ENCODE measurements at regions not wholly inside any gene's neighbourhood (a gene's known extent, or its start where the extent isn't known, plus 50 kb on each side); places are given as distances from the start of the nearest gene placed in this dataset.
"Not testable (repeated sequence)": the region's sequence is repeated elsewhere in the genome, so short reads cannot be mapped to it uniquely, and the experiment has no call there.

DNA sequence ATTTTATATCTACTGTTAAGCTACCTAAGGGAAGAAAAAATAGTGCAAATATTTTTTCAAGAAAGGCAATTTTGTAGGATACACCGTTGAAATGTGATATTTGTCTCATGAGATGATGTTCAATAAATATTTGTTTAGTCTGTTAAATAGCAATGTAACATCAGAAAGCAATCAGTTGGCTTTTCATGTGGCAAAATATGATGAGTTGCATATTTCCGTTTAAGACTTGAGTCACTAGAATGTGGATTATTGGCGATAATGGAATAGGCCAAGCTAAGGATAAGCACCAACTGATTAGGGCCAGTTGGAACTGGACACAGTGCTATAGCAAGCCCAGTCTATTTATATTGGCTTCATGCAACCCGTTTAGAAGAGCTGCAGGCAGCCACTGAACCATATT lies 250.4 kb upstream of the SLC16A7 start:
- H3K9me3 Mint-ChIP-seq, result peaks cover 2 to 19% (median 4%) of the 10 kb centered on the region in 3 donors
- no peak overlapping the region for H3K27ac Mint-ChIP-seq
- peaks cover 0 to 2% (median 0%) of the 10 kb centered on the region in 3 donors for H3K4me1 Mint-ChIP-seq
- no peaks in the 10 kb centered on the region for H3K27me3 Mint-ChIP-seq
- H3K4me3 Mint-ChIP-seq, result no peak overlapping the region
- H3K36me3 Mint-ChIP-seq, result no peaks in the 10 kb centered on the region

DNA sequence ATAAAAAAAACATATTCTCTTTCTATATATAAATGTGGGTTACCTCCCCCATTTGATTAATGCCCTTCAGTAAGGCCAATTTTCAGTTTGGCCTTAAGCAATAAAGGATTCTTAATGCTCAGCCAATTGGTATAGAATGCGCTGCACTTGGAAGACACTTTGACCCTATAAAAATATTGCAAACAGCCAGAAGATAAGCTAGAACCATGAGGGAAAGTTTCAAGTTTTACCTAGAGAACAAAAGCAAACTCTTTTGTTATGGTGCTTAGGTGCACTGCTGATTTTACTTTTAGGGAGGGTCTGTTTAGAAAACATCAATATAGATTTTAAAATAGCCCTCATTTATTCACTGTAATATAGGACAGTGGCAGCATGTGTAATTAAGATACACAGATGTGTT lies 251.6 kb upstream of the SLC16A7 start:
- H3K27me3 Mint-ChIP-seq, result no peaks in the 10 kb centered on the region
- no peak overlapping the region for H3K4me3 Mint-ChIP-seq
- H3K36me3 Mint-ChIP-seq, result no peaks in the 10 kb centered on the region
- H3K27ac Mint-ChIP-seq, result no peak overlapping the region
- H3K4me1 Mint-ChIP-seq, result peaks cover 0 to 2% (median 0%) of the 10 kb centered on the region in 3 donors
- H3K9me3 Mint-ChIP-seq, result peaks cover 2 to 21% (median 4%) of the 10 kb centered on the region in 3 donors

DNA sequence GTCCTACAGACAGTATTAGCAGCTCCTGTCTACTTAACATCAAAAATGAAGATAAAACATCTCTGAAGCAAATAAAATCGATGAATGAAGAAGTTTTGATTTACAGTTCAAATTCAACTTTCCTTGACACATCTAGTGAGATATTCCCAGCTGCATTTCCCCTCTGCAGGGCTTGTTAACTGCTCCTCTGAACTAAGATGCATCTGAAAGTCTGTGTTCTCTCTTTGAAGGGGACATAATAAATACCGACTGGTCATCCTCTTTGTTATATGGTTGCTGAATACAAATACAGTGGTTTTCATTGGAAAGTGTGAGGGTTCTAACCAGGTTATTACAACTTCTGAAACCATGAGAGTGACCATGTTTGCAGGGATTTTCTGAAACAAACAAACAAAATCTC lies 266.4 kb upstream of the SLC16A7 start:
- Mint-ChIP-seq H3K4me1 (no peaks in the 10 kb centered on the region), H3K27me3 (no peaks in the 10 kb centered on the region), H3K4me3 (no peak overlapping the region), H3K27ac (no peak overlapping the region), H3K9me3 (no peaks in the 10 kb centered on the region), H3K36me3 (no peaks in the 10 kb centered on the region)

DNA sequence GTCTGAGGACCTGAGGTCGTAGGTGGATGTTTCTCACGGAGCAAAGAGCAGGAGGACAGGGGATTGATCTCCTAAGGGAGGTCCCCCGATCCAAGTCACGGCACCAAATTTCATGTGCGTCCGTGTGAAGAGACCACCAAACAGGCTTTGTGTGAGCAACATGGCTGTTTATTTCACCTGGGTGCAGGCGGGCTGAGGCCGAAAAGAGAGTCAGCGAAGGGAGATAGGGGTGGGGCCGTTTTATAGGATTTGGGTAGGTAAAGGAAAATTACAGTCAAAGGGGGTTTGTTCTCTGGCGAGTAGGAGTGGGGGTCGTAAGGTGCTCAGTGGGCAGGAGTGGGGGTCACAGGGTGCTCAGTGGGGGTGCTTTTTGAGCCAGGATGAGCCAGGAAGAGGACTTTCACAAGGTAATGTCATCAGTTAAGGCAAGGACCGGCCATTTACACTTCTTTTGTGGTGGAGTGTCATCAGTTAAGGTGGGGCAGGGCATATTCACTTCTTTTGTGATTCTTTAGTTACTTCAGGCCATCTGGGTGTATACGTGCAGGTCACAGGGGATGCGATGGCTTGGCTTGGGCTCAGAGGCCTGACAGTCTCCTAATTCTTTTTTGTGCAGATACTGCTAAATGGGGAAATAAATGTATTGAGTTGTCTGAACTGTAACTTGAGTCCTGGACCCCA lies 267.3 kb upstream of the SLC16A7 start:
- not testable (repeated sequence) for H3K27me3 Mint-ChIP-seq, H3K4me3 Mint-ChIP-seq, H3K4me1 Mint-ChIP-seq, H3K36me3 Mint-ChIP-seq, H3K9me3 Mint-ChIP-seq
- H3K27ac Mint-ChIP-seq, result peak overlapping the region in 1 of 3 donors; percentile 71

DNA sequence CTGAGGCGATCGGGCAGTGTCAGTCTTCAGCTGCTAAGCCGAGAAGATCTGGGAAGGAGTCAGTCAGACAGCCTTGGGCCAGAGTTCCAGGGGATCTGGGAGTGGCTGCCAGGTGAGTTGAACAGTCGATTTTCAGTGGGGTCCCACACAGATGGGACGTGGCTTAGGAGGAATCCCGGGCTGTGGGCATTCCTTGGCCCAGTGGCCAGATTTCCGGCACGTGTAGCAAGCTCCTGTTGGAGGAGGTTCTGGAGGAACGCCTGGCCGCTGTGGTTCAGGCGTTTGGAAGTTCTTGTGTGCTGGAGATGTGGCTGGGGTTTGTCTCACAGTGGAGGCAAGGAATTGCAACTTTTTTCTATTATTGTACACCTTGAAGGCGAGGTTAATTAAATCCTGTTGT lies 269.4 kb upstream of the SLC16A7 start:
- not testable (repeated sequence) for H3K36me3 Mint-ChIP-seq, H3K9me3 Mint-ChIP-seq, H3K4me1 Mint-ChIP-seq, H3K27ac Mint-ChIP-seq, H3K27me3 Mint-ChIP-seq, H3K4me3 Mint-ChIP-seq

DNA sequence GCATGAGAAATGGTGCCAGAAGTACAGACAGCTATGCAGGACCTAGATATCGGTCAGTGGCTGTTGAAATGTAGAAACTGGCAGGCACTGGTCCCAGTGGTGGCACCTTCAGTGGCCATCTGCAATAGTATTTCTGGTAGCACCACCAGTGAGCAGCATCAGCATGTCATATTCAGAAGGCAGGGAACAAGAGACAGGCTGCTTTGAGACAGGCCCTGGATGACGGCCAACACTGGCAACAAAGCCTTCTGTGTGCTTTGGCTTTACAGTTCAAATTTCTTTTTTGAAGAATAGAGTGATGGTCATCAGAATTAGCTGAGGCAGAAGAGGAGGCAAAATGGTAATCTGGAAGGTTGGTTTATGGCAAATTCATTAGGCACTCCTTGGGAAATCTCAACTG lies 273.4 kb upstream of the SLC16A7 start:
- Mint-ChIP-seq H3K36me3 (peaks cover under 1% of the 10 kb centered on the region), H3K4me1 (no peaks in the 10 kb centered on the region), H3K27me3 (no peaks in the 10 kb centered on the region), H3K4me3 (no peak overlapping the region), H3K9me3 (peaks cover 0 to 5% (median 0%) of the 10 kb centered on the region in 3 donors), H3K27ac (no peak overlapping the region)

DNA sequence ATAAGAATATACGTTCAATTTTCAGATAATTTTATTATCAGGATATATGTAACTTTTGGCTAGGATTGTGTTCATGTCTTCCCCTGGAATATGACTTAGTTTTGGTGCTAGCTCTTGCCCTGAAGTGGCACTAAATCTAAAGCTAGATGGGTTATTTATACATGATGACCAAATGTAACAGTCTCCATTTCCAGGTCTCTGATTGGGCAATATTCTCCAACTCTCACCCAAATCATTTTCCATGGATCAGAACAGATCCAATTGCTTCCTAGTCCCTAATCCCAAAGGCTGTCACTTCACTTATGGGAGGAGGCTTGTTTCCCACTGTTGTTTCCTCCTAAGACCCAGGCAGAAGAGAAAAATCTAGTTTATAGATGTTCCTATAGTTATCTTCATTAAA lies 274.6 kb upstream of the SLC16A7 start:
- Mint-ChIP-seq H3K9me3 (peaks cover 0 to 5% (median 0%) of the 10 kb centered on the region in 3 donors), H3K27ac (no peak overlapping the region), H3K36me3 (peaks cover 3% of the 10 kb centered on the region), H3K27me3 (no peaks in the 10 kb centered on the region), H3K4me1 (no peaks in the 10 kb centered on the region), H3K4me3 (no peak overlapping the region)

DNA sequence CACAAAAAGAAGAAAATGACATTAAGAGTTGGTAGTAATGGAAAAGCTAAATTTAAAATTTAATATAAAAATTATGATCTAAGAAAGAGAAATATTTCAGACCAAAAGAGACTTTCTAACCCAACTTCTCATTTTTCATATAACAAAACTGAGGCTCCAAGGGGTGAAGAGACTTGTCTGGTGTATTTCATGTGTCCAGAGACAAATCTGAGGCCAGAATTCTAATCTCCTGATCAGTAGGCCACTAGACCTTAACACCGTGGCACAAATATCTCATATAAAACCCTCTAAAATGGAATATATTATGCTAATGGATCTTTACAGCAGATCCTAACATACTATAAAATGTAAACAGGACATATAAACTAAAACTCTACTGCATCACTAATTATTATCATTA lies 275.7 kb upstream of the SLC16A7 start:
- Mint-ChIP-seq H3K27ac (no peak overlapping the region), H3K4me1 (no peaks in the 10 kb centered on the region), H3K4me3 (no peak overlapping the region), H3K27me3 (no peaks in the 10 kb centered on the region), H3K9me3 (peaks cover 0 to 5% (median 0%) of the 10 kb centered on the region in 3 donors), H3K36me3 (peaks cover 3% of the 10 kb centered on the region)

DNA sequence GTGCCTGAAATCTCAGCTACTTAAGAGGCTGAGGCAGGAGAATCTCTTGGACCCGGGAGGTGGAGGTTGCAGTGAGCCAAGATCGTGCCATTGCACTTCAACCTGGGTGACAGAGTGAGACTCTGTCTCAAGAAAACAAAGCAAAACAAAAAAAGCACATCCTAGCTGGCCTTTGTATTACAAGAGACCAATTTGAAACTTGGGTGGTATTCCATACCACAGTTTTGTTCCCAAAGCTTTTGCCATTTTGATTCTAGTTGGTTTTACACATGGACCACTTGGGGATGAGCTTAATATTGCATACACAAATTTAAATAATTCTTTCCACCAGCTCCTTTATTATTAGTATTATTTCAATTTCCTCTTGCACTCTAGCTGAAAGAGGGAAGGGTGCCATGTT lies 276.9 kb upstream of the SLC16A7 start:
- H3K9me3 Mint-ChIP-seq, result peaks cover 0 to 5% (median 0%) of the 10 kb centered on the region in 3 donors
- no peak overlapping the region for H3K27ac Mint-ChIP-seq
- H3K4me3 Mint-ChIP-seq, result no peak overlapping the region
- no peaks in the 10 kb centered on the region for H3K4me1 Mint-ChIP-seq
- H3K27me3 Mint-ChIP-seq, result no peaks in the 10 kb centered on the region
- peaks cover 3% of the 10 kb centered on the region for H3K36me3 Mint-ChIP-seq

DNA sequence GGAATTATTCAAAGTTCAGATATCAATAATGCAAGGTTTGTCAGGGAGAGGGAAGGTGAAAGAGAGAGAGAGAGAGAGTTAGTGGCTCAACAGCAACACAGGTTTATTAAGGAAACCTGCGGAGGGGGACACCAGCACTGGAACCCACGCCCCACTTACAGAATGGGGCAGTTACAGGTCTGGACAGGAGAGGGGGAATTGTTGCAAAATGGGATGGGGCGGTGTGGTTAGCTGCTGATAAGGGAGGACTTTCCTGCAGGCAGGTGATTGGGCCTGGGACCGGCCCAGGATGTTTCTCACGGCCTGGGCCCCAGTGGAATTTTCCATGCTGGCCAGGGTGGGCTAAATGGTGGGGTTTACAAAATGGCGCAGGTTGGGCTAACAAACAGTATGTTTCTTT lies 278.2 kb upstream of the SLC16A7 start:
- peaks cover 0 to 5% (median 0%) of the 10 kb centered on the region in 3 donors for H3K9me3 Mint-ChIP-seq
- H3K27ac Mint-ChIP-seq, result no peak overlapping the region
- no peak overlapping the region for H3K4me3 Mint-ChIP-seq

DNA sequence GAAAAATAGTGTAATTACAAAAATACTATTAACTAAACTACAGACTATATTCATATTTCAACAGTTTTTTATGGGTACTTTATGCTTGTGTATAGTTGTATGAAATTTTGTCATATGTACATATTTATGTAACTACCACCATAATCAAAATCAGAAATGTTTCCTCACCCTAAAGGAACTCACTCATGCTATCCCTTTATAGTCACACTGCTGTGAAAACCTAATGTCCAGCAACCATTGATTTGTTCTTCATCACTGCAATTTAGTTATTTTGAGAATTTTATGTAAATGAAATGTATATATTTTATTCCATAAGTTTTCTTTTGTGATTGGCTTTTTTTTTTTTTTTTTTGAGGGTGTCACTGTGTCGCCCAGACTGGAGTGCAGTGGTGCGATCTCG lies 278.9 kb upstream of the SLC16A7 start:
- Mint-ChIP-seq H3K4me3 (no peak overlapping the region), H3K27me3 (no peaks in the 10 kb centered on the region), H3K27ac (no peak overlapping the region)

More for the DNA sequence above, 278.2 kb upstream of the SLC16A7 start:
- no peaks in the 10 kb centered on the region for H3K27me3 Mint-ChIP-seq
- H3K4me1 Mint-ChIP-seq, result no peaks in the 10 kb centered on the region
- peaks cover 3% of the 10 kb centered on the region for H3K36me3 Mint-ChIP-seq

DNA sequence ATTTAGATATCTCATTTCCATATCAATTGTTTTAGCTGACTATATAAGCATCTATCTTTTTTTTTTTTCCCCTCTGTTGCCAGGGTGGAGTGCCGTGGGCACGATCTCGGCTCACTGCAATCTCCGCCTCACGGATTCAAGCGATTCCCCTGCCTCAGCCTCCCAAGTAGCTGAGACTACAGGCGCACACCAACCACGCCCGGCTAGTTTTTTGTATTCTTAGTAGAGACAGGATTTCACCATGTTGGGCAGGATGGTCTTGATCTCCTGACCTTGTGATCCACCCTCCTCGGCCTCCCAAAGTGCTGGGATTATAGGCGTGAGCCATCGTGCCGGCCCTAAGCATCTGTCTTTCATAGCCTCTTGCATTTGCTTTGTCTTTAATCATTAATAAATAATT lies 279.5 kb upstream of the SLC16A7 start:
- H3K4me1 Mint-ChIP-seq, H3K36me3 Mint-ChIP-seq, H3K27me3 Mint-ChIP-seq, H3K4me3 Mint-ChIP-seq, H3K9me3 Mint-ChIP-seq, H3K27ac Mint-ChIP-seq: not testable (repeated sequence)

More for the DNA sequence above, 278.9 kb upstream of the SLC16A7 start:
- Mint-ChIP-seq H3K9me3 (peaks cover 2 to 5% (median 4%) of the 10 kb centered on the region in 3 donors), H3K4me1 (no peaks in the 10 kb centered on the region), H3K36me3 (peaks cover 3% of the 10 kb centered on the region)

DNA sequence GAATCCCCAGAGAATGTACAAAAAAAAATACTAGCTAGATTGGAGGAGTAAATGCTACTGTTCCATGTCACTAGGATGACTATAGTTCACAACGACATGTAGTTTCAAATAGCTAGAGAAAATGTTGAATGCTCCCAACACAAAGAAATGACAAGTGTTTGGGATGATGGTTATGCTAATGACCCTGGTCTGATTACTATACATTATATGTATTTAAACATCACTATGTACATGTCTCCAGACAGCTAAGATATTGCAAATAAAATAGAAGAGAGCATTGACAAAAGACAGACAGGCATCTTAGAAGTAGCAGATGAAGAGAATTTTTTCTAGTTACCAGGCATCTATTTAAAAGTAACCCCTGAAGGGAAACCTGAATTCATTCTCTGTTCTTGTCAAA lies 281.6 kb upstream of the SLC16A7 start:
- peaks cover 3% of the 10 kb centered on the region for H3K36me3 Mint-ChIP-seq
- no peak overlapping the region for H3K27ac Mint-ChIP-seq
- peaks cover 2 to 23% (median 7%) of the 10 kb centered on the region in 3 donors for H3K9me3 Mint-ChIP-seq
- H3K27me3 Mint-ChIP-seq, result no peaks in the 10 kb centered on the region
- no peak overlapping the region for H3K4me3 Mint-ChIP-seq
- no peaks in the 10 kb centered on the region for H3K4me1 Mint-ChIP-seq

DNA sequence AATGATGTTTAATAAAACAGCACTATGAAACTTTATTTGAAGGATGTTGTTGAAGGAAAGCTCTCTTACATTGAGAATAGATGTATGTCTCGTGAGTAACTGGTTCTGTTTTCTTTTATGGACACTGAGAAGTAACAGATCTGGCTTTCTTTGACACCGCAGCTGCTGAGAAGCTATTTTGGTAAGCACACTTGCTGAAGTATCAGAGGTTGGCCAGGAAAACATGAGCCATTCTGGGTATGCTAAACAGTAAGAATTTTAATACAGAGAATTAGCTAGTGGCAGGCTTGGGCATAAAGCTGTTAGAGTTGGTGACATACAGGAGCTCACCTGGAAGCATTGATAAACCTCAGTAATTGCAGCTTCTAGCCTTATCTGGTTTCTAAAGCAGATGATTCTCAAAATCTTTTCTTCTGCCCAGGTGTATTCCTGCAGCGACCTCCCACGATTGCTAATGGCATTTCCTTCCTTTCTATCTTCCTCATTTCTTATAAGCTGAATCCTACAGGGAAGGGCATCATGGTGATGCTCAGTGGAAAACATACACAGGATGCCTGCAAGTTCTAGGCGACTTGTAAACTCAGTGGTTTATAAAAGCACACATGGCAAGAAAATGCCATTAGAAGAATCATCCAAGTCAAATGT lies 291.6 kb upstream of the SLC16A7 start:
- Mint-ChIP-seq H3K36me3 (no peaks in the 10 kb centered on the region), H3K27me3 (no peaks in the 10 kb centered on the region), H3K27ac (peak overlapping the region in 1 of 3 donors; percentile 58), H3K4me3 (no peak overlapping the region), H3K4me1 (no peaks in the 10 kb centered on the region), H3K9me3 (peaks cover 3 to 5% (median 5%) of the 10 kb centered on the region in 3 donors)

DNA sequence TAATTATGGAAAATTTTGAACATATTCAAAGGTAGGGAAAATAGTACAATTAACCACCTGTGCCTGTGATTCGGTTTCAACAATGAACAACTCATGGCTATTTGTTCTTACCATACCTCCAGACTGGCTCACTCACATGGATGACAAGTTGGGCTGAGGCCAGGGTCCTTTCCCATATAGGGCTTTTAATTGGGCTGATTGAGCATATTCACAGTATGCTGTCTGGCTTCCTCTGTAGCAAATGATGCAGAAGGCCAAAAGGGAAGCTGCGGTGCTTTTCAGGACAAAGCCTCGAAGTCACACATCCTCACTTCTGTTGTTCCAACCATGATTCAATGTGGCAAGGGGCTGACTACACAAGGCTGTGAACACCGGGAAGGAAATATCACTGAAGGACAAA lies 297.5 kb upstream of the SLC16A7 start:
- H3K9me3 Mint-ChIP-seq, result peaks cover 5% of the 10 kb centered on the region in 3 donors
- H3K36me3 Mint-ChIP-seq, result peaks cover 2% of the 10 kb centered on the region
- H3K27ac Mint-ChIP-seq, result no peak overlapping the region
- H3K27me3 Mint-ChIP-seq, result no peaks in the 10 kb centered on the region
- no peak overlapping the region for H3K4me3 Mint-ChIP-seq
- no peaks in the 10 kb centered on the region for H3K4me1 Mint-ChIP-seq

DNA sequence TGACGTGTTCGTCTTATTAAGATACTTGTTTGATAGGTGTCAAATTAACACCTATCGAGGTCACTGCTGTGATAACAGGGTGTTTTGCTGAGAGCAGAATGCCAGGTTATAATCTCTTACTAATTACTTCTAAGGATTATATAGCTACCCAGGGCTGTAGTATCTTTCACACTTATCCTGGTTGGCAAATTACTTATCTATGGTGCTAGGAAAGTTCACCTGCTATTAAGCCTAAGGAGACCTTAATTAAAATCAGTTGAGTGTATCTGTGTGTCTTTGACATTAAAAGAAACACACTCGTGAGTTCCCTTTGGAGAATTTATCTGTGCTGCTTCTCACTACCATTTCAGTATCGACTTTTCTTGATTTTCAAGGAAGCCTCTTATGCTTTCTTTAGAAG lies 301.6 kb upstream of the SLC16A7 start:
- H3K4me1 Mint-ChIP-seq, result no peaks in the 10 kb centered on the region
- no peak overlapping the region for H3K4me3 Mint-ChIP-seq
- peaks cover 0 to 7% (median 7%) of the 10 kb centered on the region in 3 donors for H3K9me3 Mint-ChIP-seq
- H3K36me3 Mint-ChIP-seq, result peaks cover 2% of the 10 kb centered on the region
- H3K27ac Mint-ChIP-seq, result no peak overlapping the region
- H3K27me3 Mint-ChIP-seq, result no peaks in the 10 kb centered on the region

All from IgD-negative memory B cell (primary cell).